ENCODE measurements at regions not wholly inside any gene's neighbourhood (a gene's known extent, or its start where the extent isn't known, plus 50 kb on each side); places are given as distances from the start of the nearest gene placed in this dataset.

DNA sequence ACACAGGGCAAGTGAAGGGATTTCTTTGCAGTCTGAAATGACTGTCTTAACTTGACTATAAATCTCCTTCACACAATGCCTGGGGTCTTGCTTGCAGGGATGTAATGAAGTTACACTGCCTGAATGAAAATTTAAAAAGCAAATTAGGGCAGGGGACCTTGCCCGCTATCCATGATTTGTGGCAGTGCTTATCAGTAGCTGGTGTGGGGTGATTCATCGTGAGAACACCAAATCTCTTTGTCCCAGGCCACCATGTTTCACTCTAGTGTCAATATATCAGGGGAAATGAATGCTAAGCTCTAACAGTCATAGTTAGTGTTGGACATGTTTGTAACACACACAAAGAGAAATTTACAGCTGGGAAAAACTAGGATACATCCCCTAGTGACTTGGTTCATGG, 713.7 kb upstream of the EPHA7 start:
- TF ChIP-seq TCF12 (IDR thresholded peaks at IDR 0.05; ENCODE audit: low read depth) (no peak), ZBTB7A (IDR thresholded peaks at IDR 0.05; ENCODE audit: low read depth) (no peak), EGR1 (IDR thresholded peaks at IDR 0.05) (no peak)

DNA sequence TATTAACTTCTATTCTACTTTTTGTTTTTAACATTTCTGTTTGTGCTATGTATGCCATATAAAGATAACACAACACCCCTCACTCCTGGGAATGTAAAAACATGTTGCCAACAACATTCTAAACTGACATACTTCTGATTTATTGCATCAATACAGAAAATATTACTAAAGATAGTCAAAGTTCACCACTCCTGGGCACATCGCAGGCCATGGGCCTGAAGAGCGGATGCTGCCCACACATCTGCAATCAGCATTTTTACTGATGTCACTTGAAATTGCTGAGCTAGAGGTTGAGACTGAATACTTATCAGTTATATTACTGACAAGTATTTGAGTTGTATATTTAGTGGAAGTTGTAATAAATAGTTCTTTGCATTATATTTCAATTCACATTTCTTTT, 711.9 kb upstream of the EPHA7 start:
- TF ChIP-seq EP300 (IDR thresholded peaks at IDR 0.05; ENCODE audit: borderline replicate concordance): no peak
- no peak for TF ChIP-seq ZBTB7A (IDR thresholded peaks at IDR 0.05; ENCODE audit: low read depth)
- TF ChIP-seq, protein P1, sequence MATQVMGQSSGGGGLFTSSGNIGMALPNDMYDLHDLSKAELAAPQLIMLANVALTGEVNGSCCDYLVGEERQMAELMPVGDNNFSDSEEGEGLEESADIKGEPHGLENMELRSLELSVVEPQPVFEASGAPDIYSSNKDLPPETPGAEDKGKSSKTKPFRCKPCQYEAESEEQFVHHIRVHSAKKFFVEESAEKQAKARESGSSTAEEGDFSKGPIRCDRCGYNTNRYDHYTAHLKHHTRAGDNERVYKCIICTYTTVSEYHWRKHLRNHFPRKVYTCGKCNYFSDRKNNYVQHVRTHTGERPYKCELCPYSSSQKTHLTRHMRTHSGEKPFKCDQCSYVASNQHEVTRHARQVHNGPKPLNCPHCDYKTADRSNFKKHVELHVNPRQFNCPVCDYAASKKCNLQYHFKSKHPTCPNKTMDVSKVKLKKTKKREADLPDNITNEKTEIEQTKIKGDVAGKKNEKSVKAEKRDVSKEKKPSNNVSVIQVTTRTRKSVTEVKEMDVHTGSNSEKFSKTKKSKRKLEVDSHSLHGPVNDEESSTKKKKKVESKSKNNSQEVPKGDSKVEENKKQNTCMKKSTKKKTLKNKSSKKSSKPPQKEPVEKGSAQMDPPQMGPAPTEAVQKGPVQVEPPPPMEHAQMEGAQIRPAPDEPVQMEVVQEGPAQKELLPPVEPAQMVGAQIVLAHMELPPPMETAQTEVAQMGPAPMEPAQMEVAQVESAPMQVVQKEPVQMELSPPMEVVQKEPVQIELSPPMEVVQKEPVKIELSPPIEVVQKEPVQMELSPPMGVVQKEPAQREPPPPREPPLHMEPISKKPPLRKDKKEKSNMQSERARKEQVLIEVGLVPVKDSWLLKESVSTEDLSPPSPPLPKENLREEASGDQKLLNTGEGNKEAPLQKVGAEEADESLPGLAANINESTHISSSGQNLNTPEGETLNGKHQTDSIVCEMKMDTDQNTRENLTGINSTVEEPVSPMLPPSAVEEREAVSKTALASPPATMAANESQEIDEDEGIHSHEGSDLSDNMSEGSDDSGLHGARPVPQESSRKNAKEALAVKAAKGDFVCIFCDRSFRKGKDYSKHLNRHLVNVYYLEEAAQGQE (IDR thresholded peaks at IDR 0.05; ENCODE audit: low read depth): no peak
- no peak for TF ChIP-seq TEAD4 (IDR thresholded peaks at IDR 0.05)
- no peak for TF ChIP-seq CEBPB (IDR thresholded peaks at IDR 0.05)
- TF ChIP-seq CREB1 (IDR thresholded peaks at IDR 0.05; ENCODE audit: low read depth): no peak
- TF ChIP-seq, protein P2, sequence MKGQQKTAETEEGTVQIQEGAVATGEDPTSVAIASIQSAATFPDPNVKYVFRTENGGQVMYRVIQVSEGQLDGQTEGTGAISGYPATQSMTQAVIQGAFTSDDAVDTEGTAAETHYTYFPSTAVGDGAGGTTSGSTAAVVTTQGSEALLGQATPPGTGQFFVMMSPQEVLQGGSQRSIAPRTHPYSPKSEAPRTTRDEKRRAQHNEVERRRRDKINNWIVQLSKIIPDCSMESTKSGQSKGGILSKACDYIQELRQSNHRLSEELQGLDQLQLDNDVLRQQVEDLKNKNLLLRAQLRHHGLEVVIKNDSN (IDR thresholded peaks at IDR 0.05): no peak
- TF ChIP-seq TAF1 (IDR thresholded peaks at IDR 0.05; ENCODE audit: low read depth): no peak
- TF ChIP-seq YY1 (IDR thresholded peaks at IDR 0.05; ENCODE audit: low read depth): no peak
- no peak for TF ChIP-seq NFIC (IDR thresholded peaks at IDR 0.05)
- TF ChIP-seq, protein P3, sequence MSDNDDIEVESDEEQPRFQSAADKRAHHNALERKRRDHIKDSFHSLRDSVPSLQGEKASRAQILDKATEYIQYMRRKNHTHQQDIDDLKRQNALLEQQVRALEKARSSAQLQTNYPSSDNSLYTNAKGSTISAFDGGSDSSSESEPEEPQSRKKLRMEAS (IDR thresholded peaks at IDR 0.05): no peak
- no peak for TF ChIP-seq TCF12 (IDR thresholded peaks at IDR 0.05; ENCODE audit: low read depth)

DNA sequence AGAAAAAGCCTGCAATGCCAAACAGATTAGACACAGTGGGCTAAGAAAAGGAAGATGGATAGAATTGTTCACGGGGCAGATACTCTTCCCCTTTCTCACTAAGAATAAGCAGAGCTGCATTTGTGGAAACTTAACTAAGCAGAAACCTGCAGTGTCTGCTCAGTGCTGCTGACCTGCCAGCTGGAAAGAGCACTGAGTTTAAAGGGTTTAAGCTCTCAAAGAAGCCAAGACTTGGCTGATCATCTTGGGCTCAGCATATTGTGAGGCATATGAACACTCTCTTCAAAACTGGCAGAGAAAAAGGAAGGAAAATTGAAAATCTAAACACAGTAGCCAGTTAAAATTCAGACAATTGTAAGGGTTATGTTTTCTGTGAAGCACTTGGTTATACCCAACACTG, 711.1 kb upstream of the EPHA7 start:
- TF ChIP-seq EP300 (IDR thresholded peaks at IDR 0.05; ENCODE audit: borderline replicate concordance): no peak
- TF ChIP-seq CREB1 (IDR thresholded peaks at IDR 0.05; ENCODE audit: low read depth): no peak
- TF ChIP-seq NFIC (IDR thresholded peaks at IDR 0.05): no peak
- no peak for TF ChIP-seq CEBPB (IDR thresholded peaks at IDR 0.05)
- TF ChIP-seq, protein P1 (IDR thresholded peaks at IDR 0.05; ENCODE audit: low read depth): no peak
- TF ChIP-seq ZBTB7A (IDR thresholded peaks at IDR 0.05; ENCODE audit: low read depth): no peak
- TF ChIP-seq FOXM1 (IDR thresholded peaks at IDR 0.05; ENCODE audit: borderline replicate concordance, low read depth): no peak
- TF ChIP-seq, protein P2 (IDR thresholded peaks at IDR 0.05): no peak
- TF ChIP-seq YY1 (IDR thresholded peaks at IDR 0.05; ENCODE audit: low read depth): no peak
- no peak for TF ChIP-seq TAF1 (IDR thresholded peaks at IDR 0.05; ENCODE audit: low read depth)
- TF ChIP-seq EGR1 (IDR thresholded peaks at IDR 0.05): no peak
- no peak for TF ChIP-seq TEAD4 (IDR thresholded peaks at IDR 0.05)
- TF ChIP-seq RAD21 (IDR thresholded peaks at IDR 0.05; ENCODE audit: low read depth): no peak
- no peak for TF ChIP-seq TCF12 (IDR thresholded peaks at IDR 0.05; ENCODE audit: low read depth)
- TF ChIP-seq, protein P3 (IDR thresholded peaks at IDR 0.05): no peak

DNA sequence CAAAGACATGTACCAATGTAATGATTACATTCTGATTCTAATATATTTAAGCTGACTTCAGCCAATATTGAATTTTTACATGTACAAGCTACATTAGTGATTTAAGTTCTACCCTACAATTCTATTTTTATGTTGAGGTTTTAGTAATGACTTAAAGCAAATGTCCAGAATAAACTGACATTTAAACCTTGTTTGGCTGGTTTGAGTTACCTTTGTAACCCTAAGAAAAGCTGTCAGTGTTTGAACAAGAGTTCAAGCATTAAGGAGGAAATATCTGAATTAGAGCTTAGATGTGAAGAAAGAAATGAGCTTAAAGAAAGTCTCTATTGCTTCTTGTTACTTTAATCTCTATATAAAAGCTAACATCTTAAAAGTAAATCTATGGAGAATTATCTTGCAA, 710.6 kb upstream of the EPHA7 start:
- no peak for TF ChIP-seq NFIC (IDR thresholded peaks at IDR 0.05)
- TF ChIP-seq ZBTB7A (IDR thresholded peaks at IDR 0.05; ENCODE audit: low read depth): no peak
- no peak for TF ChIP-seq EP300 (IDR thresholded peaks at IDR 0.05; ENCODE audit: borderline replicate concordance)
- TF ChIP-seq RAD21 (IDR thresholded peaks at IDR 0.05; ENCODE audit: low read depth): no peak
- TF ChIP-seq CREB1 (IDR thresholded peaks at IDR 0.05; ENCODE audit: low read depth): no peak
- TF ChIP-seq CEBPB (IDR thresholded peaks at IDR 0.05): no peak
- TF ChIP-seq FOXM1 (IDR thresholded peaks at IDR 0.05; ENCODE audit: borderline replicate concordance, low read depth): no peak
- TF ChIP-seq, protein P1 (IDR thresholded peaks at IDR 0.05; ENCODE audit: low read depth): no peak
- TF ChIP-seq, protein P3 (IDR thresholded peaks at IDR 0.05): no peak
- no peak for TF ChIP-seq TAF1 (IDR thresholded peaks at IDR 0.05; ENCODE audit: low read depth)
- no peak for TF ChIP-seq TEAD4 (IDR thresholded peaks at IDR 0.05)
- TF ChIP-seq YY1 (IDR thresholded peaks at IDR 0.05; ENCODE audit: low read depth): no peak
- TF ChIP-seq, protein P2 (IDR thresholded peaks at IDR 0.05): no peak
- no peak for TF ChIP-seq TCF12 (IDR thresholded peaks at IDR 0.05; ENCODE audit: low read depth)
- TF ChIP-seq EGR1 (IDR thresholded peaks at IDR 0.05): no peak
